MV-4-11 (cell line): ENCODE measurements at regions not wholly inside any gene's neighbourhood (a gene's known extent, or its start where the extent isn't known, plus 50 kb on each side); places are given as distances from the start of the nearest gene placed in this dataset.
A peak's percentile ranks its signal among the peaks of the same experiment; 100 is the strongest.

Experiments
- DNase-seq: peaks from one replicate; lab custom pipeline; 2025; lab: John Stamatoyannopoulos, UW

DNA sequence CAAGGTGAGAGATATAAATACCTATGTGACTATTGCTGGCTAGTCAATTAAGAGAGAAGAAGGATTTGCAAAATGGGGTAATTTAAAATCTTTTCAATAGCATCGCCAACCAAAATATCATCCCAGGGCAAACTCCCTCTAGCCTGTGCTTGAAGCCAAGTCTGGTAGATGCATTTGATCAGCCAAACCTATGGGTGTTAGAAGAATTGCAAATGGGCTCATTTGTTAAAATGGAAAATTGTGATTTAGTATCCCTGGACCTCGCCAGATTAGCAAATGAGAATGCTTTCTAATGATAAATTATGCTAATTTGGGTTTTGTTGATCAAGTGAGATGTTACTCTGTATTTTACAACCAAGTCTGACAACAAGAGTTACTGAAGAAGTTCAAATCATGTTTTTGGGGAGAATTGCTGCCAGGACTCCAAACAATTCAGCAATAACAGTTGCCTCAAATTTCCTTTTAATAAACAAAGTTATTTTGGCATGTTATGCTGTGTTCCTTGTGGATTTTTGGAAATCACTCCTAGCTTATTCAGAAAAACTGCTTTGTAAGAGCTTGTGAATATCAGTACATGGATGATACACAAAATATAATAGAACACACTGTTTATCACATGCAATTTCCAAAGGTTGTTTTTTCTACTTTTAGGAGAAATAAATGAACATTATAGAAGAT is 272.5 kb upstream of the PARD3B start:
- no peak for DNase-seq

DNA sequence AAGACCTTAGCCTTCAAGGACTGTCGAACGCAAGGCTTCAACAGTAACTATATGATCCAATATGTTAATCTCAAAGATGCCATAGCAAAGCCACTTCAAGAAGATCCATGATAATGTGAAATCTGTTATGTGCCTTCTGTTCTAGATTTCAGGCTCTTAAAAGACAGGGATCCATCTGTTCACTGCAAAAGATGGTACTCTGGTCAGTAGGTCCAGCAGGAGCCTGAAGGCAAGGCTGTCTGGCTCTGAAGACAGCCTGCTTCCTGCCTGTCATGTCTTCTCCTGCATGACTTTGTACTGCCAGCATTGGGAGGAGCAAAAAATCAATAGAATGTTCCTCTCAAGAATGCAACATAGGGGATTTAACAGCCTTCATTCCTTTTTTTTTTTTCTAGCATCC is 270.8 kb upstream of the PARD3B start:
- no peak for DNase-seq

- DNase-seq = no peak
Measured at GRCh38 chr2:204274991-204275390, 270.3 kb upstream of the PARD3B start.

- DNase-seq = no peak
Measured at GRCh38 chr2:204277226-204277625, 268.0 kb upstream of the PARD3B start.

GRCh38 chr2:204278454-204278853 is 266.8 kb upstream of the PARD3B start:
- no peak for DNase-seq

DNA sequence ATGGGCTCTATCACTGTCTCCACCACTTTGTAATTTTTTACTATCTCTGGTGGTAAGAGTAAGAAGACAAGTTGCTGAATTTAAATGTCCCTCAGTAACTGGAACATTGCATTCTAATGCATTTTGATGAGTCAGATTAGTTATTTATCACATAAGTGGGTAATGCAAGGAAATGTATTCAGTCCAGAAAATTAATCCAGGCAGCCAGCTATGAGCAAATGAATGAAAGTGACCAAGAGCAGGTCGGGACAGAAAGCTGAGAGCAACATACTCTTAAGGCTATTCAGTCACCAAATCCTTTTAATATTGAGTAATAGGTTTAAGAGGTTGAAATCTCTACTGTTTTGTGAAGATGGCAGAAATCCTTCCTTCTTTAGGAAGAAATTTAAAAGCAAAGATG is 265.5 kb upstream of the PARD3B start:
- DNase-seq = no peak

GRCh38 chr2:204280262-204280668 is 265.0 kb upstream of the PARD3B start:
- DNase-seq = no peak

GRCh38 chr2:204282081-204282480 is 263.2 kb upstream of the PARD3B start:
- DNase-seq = no peak

- DNase-seq = no peak
Measured at GRCh38 chr2:204282525-204282924, 262.8 kb upstream of the PARD3B start.

- DNase-seq = no peak
Measured at GRCh38 chr2:204289066-204289465, 256.2 kb upstream of the PARD3B start.

GRCh38 chr2:204292439-204292838 is 252.8 kb upstream of the PARD3B start:
- DNase-seq = no peak

GRCh38 chr2:204293884-204294747 is 251.2 kb upstream of the PARD3B start:
- no peak for DNase-seq

DNA sequence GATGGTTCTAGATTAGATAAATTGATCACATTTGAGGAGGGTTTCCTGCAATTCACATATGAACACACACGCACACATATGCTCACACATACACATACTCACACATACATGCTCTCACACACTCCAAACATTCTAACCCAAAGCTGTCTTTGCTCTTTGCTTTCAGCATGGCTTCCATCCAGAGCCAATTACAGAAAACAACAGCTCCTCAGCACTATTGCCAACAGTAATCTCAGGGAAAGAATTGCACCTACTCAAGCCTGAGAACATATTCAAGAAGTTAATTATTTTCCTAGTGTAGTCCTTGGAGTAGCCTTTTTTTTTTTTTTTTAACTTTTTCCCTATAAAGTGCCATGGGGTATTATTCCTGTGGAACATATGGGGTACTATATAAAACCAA is 246.9 kb upstream of the PARD3B start:
- DNase-seq = no peak

DNA sequence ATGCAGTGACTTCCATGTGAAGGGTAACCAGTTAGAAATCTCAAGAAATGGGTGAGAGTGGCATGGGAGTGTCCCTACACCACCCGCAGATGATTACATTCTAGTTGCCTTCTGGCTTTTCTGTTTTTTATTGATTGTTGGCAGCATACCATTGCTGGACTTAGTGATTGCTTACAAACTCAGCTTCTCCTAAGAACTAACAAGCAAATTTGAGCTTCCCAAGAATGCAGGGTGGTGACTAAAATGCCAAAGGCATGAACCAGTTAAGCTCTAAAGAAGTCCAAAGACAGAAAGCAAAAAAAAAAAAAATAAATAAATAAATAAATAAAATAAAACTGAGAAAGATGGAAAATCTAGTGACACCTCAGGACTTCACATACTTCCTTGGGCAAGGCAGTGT is 245.5 kb upstream of the PARD3B start:
- DNase-seq = no peak

DNA sequence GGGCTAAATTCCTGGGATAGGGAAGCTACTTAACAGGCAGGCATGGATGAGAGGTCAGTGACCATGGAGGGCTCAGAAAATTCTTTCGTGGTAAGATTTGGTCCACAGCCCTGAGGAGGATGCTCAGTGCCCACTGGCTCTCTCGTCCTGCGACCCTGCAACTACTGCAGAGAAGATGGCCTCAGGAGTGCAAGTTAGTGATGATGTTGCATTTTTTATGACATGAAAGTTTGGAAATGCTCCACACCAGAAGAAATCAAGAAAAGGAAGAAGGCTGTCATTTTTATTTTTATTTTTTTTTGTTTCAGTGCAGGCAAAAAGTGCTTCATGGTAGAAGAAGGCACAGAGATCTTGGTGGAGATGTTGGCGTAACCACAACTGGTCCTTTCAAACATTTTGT is 238.6 kb upstream of the PARD3B start:
- DNase-seq = no peak

- DNase-seq = no peak
Measured at GRCh38 chr2:204312105-204312504, 233.2 kb upstream of the PARD3B start.

DNA sequence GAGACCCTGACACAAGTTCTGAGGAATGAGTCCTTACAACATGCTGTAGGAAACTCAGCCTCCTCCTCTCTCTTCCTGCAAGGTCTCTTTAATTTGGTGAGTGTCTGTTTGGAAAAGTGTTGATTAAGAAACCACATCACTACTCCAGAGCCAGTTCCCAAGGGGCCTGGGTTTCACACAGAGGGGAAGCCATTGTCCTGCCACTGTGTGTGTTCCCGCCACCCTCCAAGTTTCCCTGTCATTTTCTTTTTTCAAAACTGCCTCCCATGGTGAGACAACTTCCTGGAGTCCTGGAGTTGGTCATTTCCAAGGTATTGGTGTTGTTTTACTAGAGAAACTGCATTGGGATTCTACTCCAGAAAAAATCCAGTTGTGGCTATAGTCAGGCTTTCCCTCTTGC is 232.0 kb upstream of the PARD3B start:
- DNase-seq = no peak

DNA sequence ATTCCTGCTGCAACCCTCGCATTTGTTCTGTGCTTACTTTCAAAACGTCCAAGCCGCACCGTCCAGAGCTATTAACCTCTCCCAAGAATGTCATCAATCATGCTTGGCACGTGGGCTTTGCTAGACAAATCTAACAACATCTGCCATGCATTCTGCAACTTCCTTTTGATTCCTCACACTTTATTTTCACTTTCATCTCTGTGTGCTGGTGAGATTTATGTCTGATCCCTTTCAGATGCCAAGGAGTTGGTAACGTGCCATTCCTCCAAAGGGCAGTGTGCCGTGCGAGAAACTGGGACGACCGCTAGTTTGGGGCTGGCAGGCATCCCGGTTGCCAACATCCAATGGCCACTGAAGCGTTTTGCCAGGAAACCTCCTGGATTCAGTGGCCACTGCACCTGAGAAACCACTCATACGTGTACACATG is 230.0 kb upstream of the PARD3B start:
- no peak for DNase-seq

GRCh38 chr2:204317640-204318039 is 227.6 kb upstream of the PARD3B start:
- no peak for DNase-seq

- DNase-seq = no peak
Measured at GRCh38 chr2:204321027-204321800, 224.1 kb upstream of the PARD3B start.

- no peak for DNase-seq
Measured at GRCh38 chr2:204321910-204322751, 223.1 kb upstream of the PARD3B start.

DNA sequence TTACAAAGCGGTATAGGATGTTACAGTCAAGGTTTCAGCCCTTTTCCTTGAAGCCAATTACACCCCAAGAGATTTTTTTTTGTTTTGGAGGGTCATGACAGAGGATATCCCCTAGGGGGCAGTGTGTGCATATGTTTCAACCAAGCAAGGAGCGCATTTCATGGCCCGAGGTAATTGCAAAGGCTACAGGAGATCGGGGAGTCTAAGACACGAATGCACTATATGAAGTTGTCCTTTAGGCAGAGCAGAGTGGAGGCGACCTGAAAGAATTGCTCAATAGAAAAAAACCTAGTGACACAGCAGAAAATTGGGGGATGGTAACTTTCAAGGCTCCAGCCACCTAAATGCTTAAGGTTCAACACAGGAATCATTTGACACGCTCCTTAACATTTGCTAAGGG is 219.8 kb upstream of the PARD3B start:
- peak; percentile 26 for DNase-seq
